Small intestine (tissue), 7 donors: ENCODE measurements at regions not wholly inside any gene's neighbourhood (a gene's known extent, or its start where the extent isn't known, plus 50 kb on each side); places are given as distances from the start of the nearest gene placed in this dataset.
"Not testable (repeated sequence)": the region's sequence is repeated elsewhere in the genome, so short reads cannot be mapped to it uniquely, and the experiment has no call there.

Experiments
- DNase-seq, 2 donors: peaks; one replicate each; pipeline versions ENCODE4 v3.0.0 to v3.0.0-alpha.2; 2013
- FAIRE-seq: peaks from 2 replicates; lab custom pipeline; 2012; peaks lifted over from hg19 to GRCh38; lab: Jason Lieb, UNC
- H3K27ac ChIP-seq, 3 donors: one replicate each; pipeline ENCODE4 v1.5.1; 2013; ENCODE audit warnings: low read length in 2 of 3, mild to moderate bottlenecking in 2 of 3, control low read depth in 1 of 3, inconsistent platforms in 1 of 3, low read depth in 1 of 3, moderate library complexity in 1 of 3
- H3K27me3 ChIP-seq, 3 donors: one replicate each; pipeline ENCODE4 v1.6.1; 2013; ENCODE audit warnings: low read length in 3 of 3, inconsistent platforms in 1 of 3; ENCODE audit not compliant: control insufficient read depth in 3 of 3, insufficient read depth in 3 of 3
- H3K36me3 ChIP-seq, 3 donors: one replicate each; pipeline ENCODE4 v1.6.1; 2013; ENCODE audit warnings: low read length in 3 of 3, inconsistent platforms in 1 of 3, low read depth in 1 of 3, mild to moderate bottlenecking in 1 of 3, moderate library complexity in 1 of 3; ENCODE audit not compliant: control insufficient read depth in 3 of 3, insufficient read depth in 2 of 3
- H3K4me1 ChIP-seq, 3 donors: one replicate each; pipeline ENCODE4 v1.6.1; 2013; ENCODE audit warnings: low read length in 2 of 3, inconsistent platforms in 1 of 3, low read depth in 1 of 3, mild to moderate bottlenecking in 1 of 3, moderate library complexity in 1 of 3; ENCODE audit not compliant: control insufficient read depth in 3 of 3, insufficient read depth in 2 of 3
- H3K4me3 ChIP-seq, 3 donors: one replicate each; pipeline ENCODE4 v1.5.1; 2013; ENCODE audit warnings: low read length in 3 of 3, control low read depth in 1 of 3, inconsistent platforms in 1 of 3, low read depth in 1 of 3, mild to moderate bottlenecking in 1 of 3, moderate library complexity in 1 of 3
- H3K9me3 ChIP-seq, 2 donors: one replicate each; pipeline ENCODE4 v1.6.1; 2013; ENCODE audit warnings: low read depth in 1 of 2, low read length in 1 of 2; ENCODE audit not compliant: control insufficient read depth in 2 of 2, insufficient read depth in 1 of 2
- WGBS, 3 donors: extraction: QIAGEN DNeasy Blood & Tissue Kit; methylation state at CpG; one replicate each; pipeline ENCODE4 v1.1.7; 2013; 5-methylcytosine and 5-hydroxymethylcytosine counted together
- donor health status: healthy with polysubstance abuse.
- donor health status: control.
- donor health status: control.
- donor health status: Bipolar disorder and iron deficiency.
- donor health status: healthy.

DNA sequence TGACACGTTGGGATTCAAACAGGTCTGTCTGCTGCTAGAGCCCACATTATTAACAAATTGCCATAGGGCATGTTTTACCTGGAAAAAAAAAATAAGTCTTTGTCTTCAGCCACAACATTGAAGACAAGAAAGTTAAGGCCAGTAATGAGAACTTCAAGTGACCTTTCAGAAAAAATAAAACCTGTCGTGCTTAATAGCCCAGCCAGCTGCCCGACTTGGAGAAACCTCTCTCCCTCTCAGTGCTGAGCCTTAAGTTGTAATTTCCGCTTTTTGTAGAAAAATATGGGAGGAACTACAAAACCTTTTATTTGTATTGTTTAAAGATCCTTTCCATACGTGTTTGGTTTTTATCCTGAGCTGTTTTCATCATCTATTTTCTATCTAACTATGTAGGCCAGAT lies 454.3 kb upstream of the SLITRK6 start:
- H3K27me3 ChIP-seq: not testable (repeated sequence)

DNA sequence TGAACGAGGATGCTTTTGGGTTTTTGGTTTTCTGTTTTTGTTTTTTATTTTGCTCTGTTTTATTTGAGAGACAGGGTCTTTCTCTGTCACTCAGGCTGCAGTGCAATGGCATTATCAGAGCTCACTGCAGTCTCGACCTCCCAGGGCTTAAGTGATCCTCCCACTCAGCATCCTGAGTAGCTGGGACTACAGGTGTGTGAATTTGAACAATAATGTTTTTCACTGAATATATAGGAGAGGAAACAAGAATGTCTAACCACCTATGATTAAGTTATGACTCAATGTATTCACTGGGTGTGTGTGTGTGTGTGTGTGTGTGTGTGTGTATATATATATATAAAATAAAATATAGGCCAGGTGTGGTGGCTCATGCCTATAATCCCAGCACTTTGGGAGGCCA lies 456.6 kb upstream of the SLITRK6 start:
- H3K4me1 ChIP-seq, H3K36me3 ChIP-seq, H3K9me3 ChIP-seq, DNase-seq, H3K27ac ChIP-seq, FAIRE-seq, H3K4me3 ChIP-seq, H3K27me3 ChIP-seq: not testable (repeated sequence)
- WGBS, 3 donors: no CpG with 5 or more reads among the region's 2 CpGs

More for the DNA sequence above, 454.3 kb upstream of the SLITRK6 start:
- not testable (repeated sequence) for H3K27ac ChIP-seq, FAIRE-seq, DNase-seq, H3K36me3 ChIP-seq, H3K9me3 ChIP-seq, H3K4me3 ChIP-seq, H3K4me1 ChIP-seq
- 75% methylated on average over 2 of the region's 5 CpGs; no CpG with 5 or more reads in 2 of the 3 donors for WGBS, 3 donors

DNA sequence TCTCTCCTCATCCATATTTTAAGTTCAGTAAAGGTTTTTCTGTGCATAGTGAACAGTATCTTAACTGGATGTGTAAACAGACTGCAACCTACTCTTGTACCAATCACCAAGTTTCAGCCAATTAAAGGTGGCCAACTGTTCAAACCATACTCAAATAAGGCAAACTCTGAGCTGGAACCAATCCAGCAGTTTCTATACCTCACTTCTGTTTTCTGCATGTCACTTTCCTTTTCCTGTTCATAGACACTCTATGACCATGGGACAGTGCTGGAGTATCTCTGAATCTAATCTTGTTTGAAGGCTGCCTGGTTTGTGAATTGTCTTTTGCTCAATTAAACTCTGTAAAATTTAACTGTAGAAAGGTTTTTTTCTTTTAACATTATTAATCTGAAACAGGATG lies 470.3 kb upstream of the SLITRK6 start:
- no peaks in the 10 kb centered on the region for H3K27me3 ChIP-seq
- H3K27ac ChIP-seq: no peak overlapping the region
- H3K36me3 ChIP-seq: no peaks in the 10 kb centered on the region
- no peaks in the 10 kb centered on the region for H3K9me3 ChIP-seq
- no peaks in the 10 kb centered on the region for H3K4me1 ChIP-seq
- no peak for DNase-seq
- FAIRE-seq: no peak
- H3K4me3 ChIP-seq: no peak overlapping the region

GRCh38 chr13:86282442-86282841 lies 483.2 kb upstream of the SLITRK6 start:
- Histone ChIP-seq H3K27me3 (no peaks in the 10 kb centered on the region), H3K27ac (no peak overlapping the region), H3K36me3 (no peaks in the 10 kb centered on the region), H3K4me3 (no peak overlapping the region), H3K9me3 (no peaks in the 10 kb centered on the region), H3K4me1 (no peaks in the 10 kb centered on the region)
- FAIRE-seq (no peak), DNase-seq (no peak)
- WGBS, 3 donors: 13 to 20% (median 14%) methylated on average over 2 of the region's 2 CpGs

- DNase-seq: no peak
- Histone ChIP-seq H3K36me3 (no peaks in the 10 kb centered on the region), H3K4me1 (no peaks in the 10 kb centered on the region), H3K4me3 (no peak overlapping the region), H3K27me3 (no peaks in the 10 kb centered on the region), H3K9me3 (no peaks in the 10 kb centered on the region), H3K27ac (no peak overlapping the region)
- FAIRE-seq: no peak
- 89 to 93% (median 92%) methylated on average over 3 of the region's 3 CpGs for WGBS, 3 donors
These were observed 483.8 kb upstream of the SLITRK6 start for GRCh38 chr13:86283031-86283430.

DNA sequence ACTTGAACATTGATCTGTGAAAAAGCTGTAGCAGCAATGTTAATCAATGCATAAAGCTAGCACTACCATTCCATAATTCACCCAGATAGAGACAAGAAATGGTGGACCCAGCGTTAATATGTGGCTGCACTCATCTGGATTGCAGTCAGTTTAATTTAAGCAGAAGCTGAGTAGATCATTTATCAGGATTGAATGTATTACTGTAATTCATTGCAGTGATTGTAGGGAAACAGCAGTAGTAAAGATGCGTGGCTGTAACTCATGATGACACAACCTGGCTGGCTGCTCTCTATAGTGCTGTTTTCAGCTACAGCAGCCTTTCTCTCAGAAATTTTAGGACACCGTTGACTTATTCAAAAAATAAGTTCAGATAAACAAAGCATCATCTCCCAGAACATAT lies 499.5 kb upstream of the SLITRK6 start:
- 55 to 57% (median 55%) methylated on average over 3 of the region's 3 CpGs for WGBS, 3 donors

GRCh38 chr13:86299128-86299527 lies 499.9 kb upstream of the SLITRK6 start:
- 84 to 92% (median 87%) methylated on average over 2 of the region's 2 CpGs for WGBS, 3 donors
- H3K36me3 ChIP-seq: no peaks in the 10 kb centered on the region
- FAIRE-seq (no peak), DNase-seq (no peak)
- no peak overlapping the region for H3K4me3 ChIP-seq
- H3K4me1 ChIP-seq: no peaks in the 10 kb centered on the region
- H3K27me3 ChIP-seq: no peaks in the 10 kb centered on the region
- H3K27ac ChIP-seq: no peak overlapping the region
- H3K9me3 ChIP-seq: no peaks in the 10 kb centered on the region

More for the DNA sequence above, 499.5 kb upstream of the SLITRK6 start:
- Histone ChIP-seq H3K27ac (no peak overlapping the region), H3K9me3 (no peaks in the 10 kb centered on the region), H3K4me1 (no peaks in the 10 kb centered on the region), H3K36me3 (no peaks in the 10 kb centered on the region), H3K27me3 (no peaks in the 10 kb centered on the region), H3K4me3 (no peak overlapping the region)
- DNase-seq (no peak), FAIRE-seq (no peak)

GRCh38 chr13:86309881-86310280 lies 510.7 kb upstream of the SLITRK6 start:
- WGBS, 3 donors: 33 to 77% (median 49%) methylated on average over 1 of the region's 1 CpG
- Histone ChIP-seq H3K4me1 (no peaks in the 10 kb centered on the region), H3K9me3 (no peaks in the 10 kb centered on the region), H3K36me3 (no peaks in the 10 kb centered on the region), H3K4me3 (no peak overlapping the region), H3K27ac (no peak overlapping the region), H3K27me3 (no peaks in the 10 kb centered on the region)
- DNase-seq: no peak
- FAIRE-seq: no peak

- WGBS, 3 donors: 71 to 93% (median 79%) methylated on average over 1 of the region's 1 CpG
- Histone ChIP-seq H3K36me3 (no peaks in the 10 kb centered on the region), H3K4me1 (no peaks in the 10 kb centered on the region), H3K27me3 (no peaks in the 10 kb centered on the region), H3K27ac (no peak overlapping the region), H3K9me3 (no peaks in the 10 kb centered on the region), H3K4me3 (no peak overlapping the region)
- DNase-seq (no peak), FAIRE-seq (no peak)
These were observed 514.2 kb upstream of the SLITRK6 start for GRCh38 chr13:86313421-86313820.
